ENCODE measurements at regions not wholly inside any gene's neighbourhood (a gene's known extent, or its start where the extent isn't known, plus 50 kb on each side); places are given as distances from the start of the nearest gene placed in this dataset.

- DNase-seq = no peak
These were observed 809.7 kb downstream of the NR2F2 start for GRCh38 chr15:97140216-97140615.

DNA sequence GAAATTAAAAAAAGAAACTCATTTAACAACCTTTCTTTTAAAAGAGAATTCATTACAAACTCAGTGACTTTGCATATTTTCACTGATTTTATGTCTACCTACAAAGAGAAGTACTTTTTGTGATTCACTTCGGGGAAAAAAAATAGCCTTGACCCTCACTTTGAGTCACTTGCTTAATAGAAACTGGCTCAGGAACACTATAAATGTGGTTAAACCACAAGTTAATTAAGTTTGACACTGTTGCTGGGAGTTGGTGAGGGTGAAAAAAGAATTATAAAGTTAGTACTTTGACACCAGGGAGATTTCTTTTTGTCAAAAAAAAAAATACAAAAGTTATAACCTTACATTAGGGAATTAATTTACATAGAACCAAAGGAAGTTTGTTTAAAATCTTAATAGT lies 810.9 kb downstream of the NR2F2 start:
- no peak for DNase-seq

DNA sequence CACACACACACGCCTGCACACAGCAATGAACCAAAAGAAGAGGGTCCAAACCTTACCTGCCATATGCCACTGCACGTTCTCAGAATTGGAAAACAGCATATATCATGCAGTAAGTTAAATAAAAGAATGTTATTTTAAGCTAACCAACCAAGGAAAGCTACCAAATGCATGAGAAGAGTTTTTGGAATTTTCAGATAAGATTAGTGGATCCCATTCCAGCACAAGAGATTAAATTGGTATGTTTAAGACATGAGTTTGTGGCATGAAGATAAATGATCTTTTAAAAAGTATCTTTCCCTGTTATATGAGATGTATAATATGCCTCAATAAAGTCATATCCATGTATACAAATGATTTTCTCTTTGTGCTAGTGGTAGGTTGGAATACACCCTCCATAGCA lies 811.4 kb downstream of the NR2F2 start:
- no peak for DNase-seq

DNA sequence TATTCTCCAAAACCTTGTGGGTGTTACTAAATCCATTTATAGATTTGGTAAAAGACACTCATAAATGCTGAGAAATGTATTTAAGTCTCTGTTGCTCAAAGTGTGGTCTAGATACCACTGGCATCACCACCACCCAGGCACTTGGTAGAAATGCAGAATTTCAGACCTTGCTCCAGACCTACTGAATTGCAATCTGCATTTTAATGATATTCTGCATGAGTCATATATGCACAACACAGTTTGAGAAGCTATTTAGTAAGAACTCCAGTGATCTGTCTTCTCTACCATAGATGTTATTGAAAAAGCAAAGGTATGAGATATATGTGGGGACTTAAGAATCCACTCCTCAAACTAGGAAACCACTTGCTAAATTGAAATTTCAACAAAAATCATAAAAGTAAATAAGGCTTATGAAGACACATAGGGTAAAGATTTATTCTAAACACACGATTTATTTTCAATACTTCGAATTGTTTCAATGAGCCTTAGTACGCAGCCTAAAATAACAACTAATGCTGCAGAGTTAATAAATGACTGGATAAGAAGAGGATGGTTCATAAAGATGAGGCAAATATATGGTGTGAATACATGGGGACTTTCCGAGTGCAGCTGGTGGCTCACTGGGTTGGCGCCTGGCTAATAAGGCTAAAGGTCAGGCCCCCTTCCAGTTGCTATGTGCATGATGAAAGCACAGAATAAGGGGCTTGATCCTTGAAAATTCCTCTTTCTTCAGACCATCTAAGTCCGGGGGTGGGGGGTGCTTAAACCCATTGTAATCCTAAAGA lies 813.3 kb downstream of the NR2F2 start:
- no peak for DNase-seq

DNA sequence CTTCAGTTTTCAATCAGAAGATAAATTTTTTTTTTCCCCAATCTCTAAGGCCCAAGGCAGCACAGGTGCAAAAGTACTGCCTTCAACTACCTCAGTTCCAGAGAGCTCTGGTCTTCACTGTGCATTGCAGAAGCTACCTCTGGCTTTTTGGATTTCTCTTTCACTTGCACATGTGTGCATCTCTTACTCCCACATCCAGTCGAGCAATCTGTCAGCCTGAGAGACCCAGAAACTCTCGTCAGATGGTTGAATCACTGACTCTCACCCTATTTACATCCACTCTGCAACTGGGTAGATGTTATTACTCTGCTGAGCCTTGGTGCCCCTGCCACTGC lies 813.8 kb downstream of the NR2F2 start:
- DNase-seq = no peak

- DNase-seq = no peak
These were observed 813.3 kb upstream of the ARRDC4 start for GRCh38 chr15:97146929-97147870.

GRCh38 chr15:97153356-97153965 lies 807.0 kb upstream of the ARRDC4 start:
- DNase-seq = no peak

GRCh38 chr15:97156739-97157265 lies 803.7 kb upstream of the ARRDC4 start:
- no peak for DNase-seq

- DNase-seq = no peak
These were observed 797.6 kb upstream of the ARRDC4 start for GRCh38 chr15:97162805-97163495.

DNA sequence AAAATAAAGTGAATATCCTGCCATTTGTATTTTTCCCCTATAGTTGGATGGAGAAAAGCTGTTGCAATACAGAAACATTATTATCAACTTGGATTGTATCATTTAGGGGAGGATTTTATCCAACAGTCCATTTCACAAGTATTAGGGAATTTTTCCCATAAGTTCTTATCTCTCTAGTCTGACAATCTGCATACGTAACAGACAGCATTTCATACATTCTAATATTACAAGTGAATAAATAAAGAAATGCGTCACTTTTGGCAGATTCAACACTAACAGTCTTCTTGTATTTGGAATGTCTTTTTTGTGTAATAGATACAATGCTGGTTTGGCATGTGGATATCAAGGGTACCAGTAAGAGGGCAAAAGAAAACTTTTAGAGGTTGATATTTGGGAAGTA lies 795.3 kb upstream of the ARRDC4 start:
- DNase-seq = no peak

- no peak for DNase-seq
These were observed 791.6 kb upstream of the ARRDC4 start for GRCh38 chr15:97168704-97169475.

DNA sequence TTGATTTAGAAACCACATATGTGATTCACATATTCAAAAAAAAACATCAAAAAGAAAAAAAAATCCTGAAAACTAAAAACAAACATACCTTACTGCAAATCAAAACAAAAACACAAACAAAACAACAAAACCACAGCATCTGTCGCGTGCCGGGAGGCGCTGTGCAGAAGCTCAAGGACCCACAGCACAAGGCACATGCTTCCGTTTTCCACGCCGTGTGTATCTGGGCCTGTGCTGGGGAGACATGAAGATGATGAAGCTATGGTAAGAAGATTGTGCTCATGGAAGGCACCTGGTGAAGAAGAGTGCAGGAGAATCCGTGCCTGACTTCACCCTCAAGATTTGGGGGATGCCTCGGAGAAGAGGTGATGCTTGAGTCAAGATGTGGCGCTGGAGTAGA lies 788.9 kb upstream of the ARRDC4 start:
- no peak for DNase-seq

DNA sequence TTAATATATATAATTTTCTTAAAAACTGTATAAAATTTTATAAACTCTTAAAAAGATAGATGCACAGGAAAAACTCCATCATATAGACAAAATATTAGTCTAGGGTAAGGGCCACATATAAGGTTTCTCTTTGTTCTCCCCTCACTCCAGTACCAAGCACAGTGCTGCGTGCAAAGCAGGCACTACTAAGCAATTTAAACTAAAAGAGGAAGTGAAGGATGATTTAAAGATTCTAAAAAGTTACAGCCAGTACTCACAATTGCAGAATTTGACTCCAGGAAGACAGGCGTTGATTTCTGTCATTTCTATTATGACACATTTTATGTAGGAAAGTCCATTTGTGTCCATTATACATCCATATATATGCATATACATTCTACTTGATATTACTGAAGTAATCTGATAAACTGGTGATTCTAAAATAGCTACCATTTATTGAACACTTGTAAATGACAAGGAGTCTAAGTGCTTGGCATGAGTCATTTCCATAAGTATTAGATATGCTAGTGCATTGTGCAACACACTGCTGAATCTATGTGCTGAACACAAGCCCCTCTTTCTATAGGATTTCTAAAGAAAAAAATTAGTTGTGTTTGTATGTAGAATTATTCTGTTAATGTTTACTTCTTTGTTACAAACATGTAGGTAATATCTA lies 785.5 kb upstream of the ARRDC4 start:
- no peak for DNase-seq

GRCh38 chr15:97177151-97177577 lies 783.3 kb upstream of the ARRDC4 start:
- no peak for DNase-seq

GRCh38 chr15:97182581-97182980 lies 777.9 kb upstream of the ARRDC4 start:
- no peak for DNase-seq

- no peak for DNase-seq
These were observed 771.2 kb upstream of the ARRDC4 start for GRCh38 chr15:97189162-97189780.

GRCh38 chr15:97194750-97195149 lies 765.8 kb upstream of the ARRDC4 start:
- no peak for DNase-seq

- no peak for DNase-seq
These were observed 764.2 kb upstream of the ARRDC4 start for GRCh38 chr15:97196048-97197014.

DNA sequence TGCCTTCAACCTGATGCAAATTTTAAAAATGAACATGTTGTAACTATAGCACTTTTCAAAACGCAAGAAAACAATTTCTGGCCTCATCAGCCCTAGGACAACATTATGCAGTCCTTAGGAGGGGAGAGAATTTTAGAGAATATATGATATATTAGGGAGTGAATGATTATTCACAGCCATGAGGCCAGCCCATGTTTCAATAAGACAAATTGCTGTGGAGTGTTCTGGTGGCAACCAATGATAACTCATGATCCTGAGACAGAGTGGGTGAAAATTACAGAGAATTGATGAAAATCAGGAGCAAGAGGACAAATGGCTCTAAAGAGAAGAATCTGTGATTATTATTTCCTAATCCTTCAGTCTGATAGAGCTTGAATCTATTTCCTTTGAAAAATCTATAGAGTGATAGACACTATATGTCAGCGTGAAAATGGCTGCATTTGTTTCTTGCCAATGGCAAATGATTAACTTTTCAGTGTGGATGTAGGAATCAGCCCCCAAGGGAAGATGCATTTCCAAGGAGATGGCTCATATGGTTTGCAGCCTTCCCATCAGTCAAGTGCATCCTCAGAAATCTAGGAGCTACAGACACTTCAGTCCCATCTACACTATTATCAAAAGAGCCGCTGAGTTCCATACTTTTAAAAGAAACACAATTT lies 761.0 kb upstream of the ARRDC4 start:
- no peak for DNase-seq
